NCI-H526 treated with DMSO at 0.1 percent for 48 hours (cell line): ENCODE measurements at regions not wholly inside any gene's neighbourhood (a gene's known extent, or its start where the extent isn't known, plus 50 kb on each side); places are given as distances from the start of the nearest gene placed in this dataset.
A peak's percentile ranks its signal among the peaks of the same experiment; 100 is the strongest.
"Not testable (repeated sequence)": the region's sequence is repeated elsewhere in the genome, so short reads cannot be mapped to it uniquely, and the experiment has no call there.

Experiments used
- DNase-seq: peaks from one replicate; lab custom pipeline; 2025; lab: John Stamatoyannopoulos, UW

- no peak for DNase-seq
These were observed 557.8 kb upstream of the SLC35B3 start for GRCh38 chr6:8993111-8993510.

GRCh38 chr6:8991844-8992243 is 556.5 kb upstream of the SLC35B3 start:
- no peak for DNase-seq

DNA sequence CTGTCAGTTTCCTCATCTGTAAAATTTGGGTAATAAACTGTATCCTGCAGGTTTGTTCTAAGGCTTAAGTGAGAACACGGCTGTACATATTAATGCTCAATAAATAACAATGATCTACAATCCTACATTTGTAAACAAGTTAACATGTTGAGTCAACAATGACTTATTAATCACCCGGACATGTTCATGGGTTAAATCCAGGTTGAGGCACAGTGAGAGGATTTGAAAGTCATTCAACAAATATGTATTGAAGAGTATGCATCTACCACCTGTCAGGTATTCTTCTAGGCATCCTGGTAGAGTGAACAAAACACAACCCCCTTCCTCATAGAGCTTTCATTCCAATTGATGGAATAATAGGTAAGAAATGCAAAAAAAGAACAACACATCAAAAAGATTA is 554.7 kb upstream of the SLC35B3 start:
- DNase-seq: no peak

GRCh38 chr6:8983202-8983688 is 547.9 kb upstream of the SLC35B3 start:
- peak; percentile 35 for DNase-seq

GRCh38 chr6:8982668-8983067 is 547.3 kb upstream of the SLC35B3 start:
- DNase-seq: no peak

DNA sequence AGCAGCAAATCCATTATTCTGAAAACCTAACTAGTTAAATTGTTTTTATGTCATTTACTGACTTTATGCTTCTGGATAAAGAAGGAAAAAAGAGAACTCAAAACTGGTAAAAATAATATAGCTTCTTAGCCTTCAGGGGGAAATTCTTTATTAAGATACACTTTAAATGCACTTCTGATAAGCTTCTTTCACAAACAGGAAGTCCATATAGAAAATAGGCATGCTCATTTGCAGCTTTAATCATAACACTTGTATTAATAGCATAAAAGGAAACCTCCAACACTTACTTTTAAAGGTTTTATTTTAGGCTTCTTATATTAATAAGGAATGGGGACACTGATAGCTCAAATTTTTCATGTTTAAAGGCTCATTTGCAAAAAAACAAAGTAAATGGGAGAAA is 538.0 kb upstream of the SLC35B3 start:
- no peak for DNase-seq

DNA sequence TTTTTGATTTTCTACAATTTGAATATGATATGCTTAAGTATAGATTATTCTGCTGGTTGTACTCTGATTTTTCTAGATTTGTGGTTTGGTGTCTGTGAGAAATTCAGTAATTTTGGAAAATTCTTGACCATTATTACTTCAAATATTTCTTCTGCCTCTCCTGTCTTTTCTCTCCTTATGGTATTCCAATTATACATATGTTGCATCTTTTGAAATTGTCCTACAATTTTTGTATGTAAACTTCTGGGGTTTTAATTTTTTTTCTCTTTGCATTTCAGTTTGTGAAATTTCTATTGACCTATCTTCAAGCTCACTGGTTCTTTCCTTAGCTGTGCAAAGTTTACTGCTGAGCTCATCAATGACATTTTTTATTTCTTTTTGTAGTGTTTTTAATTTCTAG is 534.4 kb upstream of the SLC35B3 start:
- DNase-seq: no peak

DNA sequence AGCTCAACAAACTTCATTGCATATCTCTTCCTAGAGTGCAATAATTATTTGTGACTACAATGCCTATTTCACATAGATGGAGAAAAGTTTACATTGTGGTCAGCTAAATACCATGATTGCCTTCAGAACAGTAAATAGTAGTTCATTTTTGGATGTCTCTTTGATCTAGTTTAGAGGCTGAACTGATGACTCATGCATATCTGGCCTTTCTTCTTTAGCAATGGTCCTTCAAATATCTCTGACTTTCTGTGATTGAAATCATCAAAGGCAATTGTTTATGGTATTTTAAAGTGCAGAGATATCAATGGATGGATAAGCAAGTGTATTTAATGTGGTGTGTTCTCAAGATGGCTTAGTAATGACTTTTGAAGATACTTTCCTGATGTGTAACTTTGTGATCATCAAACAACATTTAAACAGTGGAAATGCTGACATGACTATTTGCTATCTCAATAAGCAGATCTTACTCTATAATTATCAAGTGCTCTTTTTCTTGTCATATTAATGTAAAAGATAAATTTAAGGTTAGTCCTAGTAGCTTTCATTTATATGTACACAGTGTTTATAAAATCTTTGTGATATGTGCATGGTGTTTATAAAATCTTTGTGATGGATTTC is 523.7 kb upstream of the SLC35B3 start:
- no peak for DNase-seq

DNA sequence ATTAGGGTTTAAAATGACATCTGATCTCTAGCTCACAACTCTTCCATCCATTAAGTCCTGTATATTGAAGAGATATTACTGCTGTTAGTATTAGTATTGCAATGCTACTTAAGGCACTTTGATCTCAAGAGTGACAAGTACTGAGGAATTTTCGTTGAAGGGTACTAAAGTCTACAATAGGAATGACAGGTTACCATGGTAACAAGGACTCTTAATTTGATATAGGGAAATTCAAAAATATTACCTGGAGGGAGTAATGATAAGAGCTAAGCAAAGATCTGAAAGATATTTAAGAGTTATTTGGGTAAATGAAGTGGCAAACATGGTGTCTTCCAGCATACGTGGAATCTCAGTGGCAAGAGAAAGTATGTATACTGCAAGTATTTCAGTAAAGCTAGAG is 518.0 kb upstream of the SLC35B3 start:
- DNase-seq: no peak

DNA sequence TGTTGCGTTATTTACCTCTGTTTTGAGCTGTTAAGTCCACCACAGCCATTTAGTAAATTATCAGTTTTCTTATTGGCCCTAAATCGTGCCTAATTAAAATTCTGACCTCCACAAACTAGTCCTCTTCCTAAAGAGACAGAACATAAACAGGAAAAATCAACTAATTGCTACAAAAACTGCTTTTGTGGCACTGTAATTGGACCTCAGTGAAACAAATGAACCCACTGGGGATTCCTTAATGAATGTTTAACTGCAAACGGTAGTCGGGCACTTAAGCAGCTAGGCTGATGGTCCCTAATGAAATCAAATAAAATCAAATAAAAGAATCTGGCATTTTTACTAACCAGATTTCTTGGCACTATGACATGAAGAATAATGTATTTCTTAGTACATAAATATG is 513.4 kb upstream of the SLC35B3 start:
- DNase-seq: no peak

- DNase-seq: no peak
These were observed 512.6 kb upstream of the SLC35B3 start for GRCh38 chr6:8947900-8948299.

DNA sequence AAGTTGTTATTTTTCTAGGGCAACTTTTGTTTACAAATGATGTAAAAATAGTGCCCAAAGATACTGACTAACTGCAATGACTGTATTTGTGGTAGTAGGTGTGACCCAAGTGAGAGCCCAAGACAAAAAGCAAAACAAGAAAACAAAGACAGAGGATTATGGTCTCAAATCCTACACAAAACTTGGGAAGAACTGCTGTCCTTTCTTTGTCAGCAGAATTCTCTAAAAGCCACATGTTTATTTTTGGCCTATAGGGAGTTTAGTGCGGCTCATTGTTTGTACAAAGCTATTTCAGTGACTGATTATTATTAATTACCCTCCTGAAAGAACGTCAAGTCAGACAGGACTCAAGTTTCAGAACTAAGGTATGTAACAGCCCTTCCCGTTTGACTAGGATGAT is 509.2 kb upstream of the SLC35B3 start:
- no peak for DNase-seq

GRCh38 chr6:8943073-8943472 is 507.7 kb upstream of the SLC35B3 start:
- DNase-seq: no peak

DNA sequence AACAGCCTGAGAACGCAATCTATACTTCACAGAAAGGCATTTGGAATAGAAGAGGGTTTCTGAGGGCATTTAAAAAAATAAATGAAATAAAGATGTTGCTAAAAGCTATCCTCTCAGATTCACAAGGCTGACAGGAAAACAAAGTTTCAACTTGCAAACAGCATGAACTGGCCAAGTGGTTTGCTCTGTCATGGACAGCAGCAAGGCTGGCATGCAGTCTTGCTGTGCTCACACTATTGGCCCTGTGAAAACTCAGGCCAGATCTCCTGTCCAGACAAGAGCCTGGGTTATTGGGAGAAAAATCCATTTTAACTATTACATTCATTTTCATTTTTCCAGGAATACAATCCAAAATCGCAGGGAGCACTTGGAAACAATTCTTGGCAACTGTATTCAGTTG is 506.2 kb upstream of the SLC35B3 start:
- DNase-seq: no peak

- no peak for DNase-seq
These were observed 505.0 kb upstream of the SLC35B3 start for GRCh38 chr6:8940356-8940755.

GRCh38 chr6:8939615-8940014 is 504.3 kb upstream of the SLC35B3 start:
- DNase-seq: no peak

DNA sequence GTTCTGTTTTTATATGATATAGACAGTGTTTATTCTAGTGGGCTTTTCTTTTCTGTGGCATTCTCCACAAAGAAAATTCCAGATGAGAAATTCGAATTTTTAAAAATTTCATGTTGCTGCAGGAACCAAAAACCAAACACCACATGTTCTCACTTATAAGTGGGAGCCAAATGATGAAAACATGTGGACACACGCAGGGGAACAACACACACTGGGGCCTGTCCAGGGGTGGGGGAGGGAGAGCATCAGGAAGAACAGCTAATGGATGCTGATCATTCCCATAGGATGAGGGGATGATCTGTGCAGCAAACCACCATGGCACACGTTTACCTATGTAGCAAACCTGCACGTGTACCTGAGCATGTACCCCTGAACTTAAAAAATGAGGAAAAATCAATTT is 499.0 kb upstream of the SLC35B3 start:
- no peak for DNase-seq

GRCh38 chr6:8930009-8930408 is 494.7 kb upstream of the SLC35B3 start:
- no peak for DNase-seq

- DNase-seq: not testable (repeated sequence)
These were observed 484.9 kb upstream of the SLC35B3 start for GRCh38 chr6:8920244-8920643.

- no peak for DNase-seq
These were observed 482.9 kb upstream of the SLC35B3 start for GRCh38 chr6:8918196-8918595.

DNA sequence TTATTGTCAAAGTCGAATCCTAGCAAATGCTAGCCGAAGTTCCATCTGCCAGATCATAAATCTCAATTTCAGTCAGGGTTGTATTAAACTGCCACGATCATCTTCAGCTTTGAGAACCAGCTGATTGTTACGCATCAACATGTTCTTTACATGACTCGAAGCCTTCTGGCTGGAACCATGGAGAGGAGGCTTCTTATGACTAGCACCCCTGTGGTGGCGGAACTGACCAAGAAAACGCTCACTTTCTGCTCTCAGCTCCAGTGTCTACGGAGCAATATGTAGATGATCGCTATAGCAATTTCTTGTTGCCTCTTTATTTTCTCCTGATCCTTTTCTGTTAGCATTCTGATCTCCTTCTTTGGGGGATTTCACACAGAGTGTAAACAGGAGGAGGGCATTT is 479.4 kb upstream of the SLC35B3 start:
- no peak for DNase-seq

- DNase-seq: no peak
These were observed 473.3 kb upstream of the SLC35B3 start for GRCh38 chr6:8908638-8909037.

GRCh38 chr6:8906699-8907098 is 471.4 kb upstream of the SLC35B3 start:
- no peak for DNase-seq

- DNase-seq: no peak
These were observed 470.4 kb upstream of the SLC35B3 start for GRCh38 chr6:8905757-8906156.

- no peak for DNase-seq
These were observed 469.4 kb upstream of the SLC35B3 start for GRCh38 chr6:8904754-8905153.
